PFSK-1 (cell line): ENCODE measurements at regions not wholly inside any gene's neighbourhood (a gene's known extent, or its start where the extent isn't known, plus 50 kb on each side); places are given as distances from the start of the nearest gene placed in this dataset.

Experiments used
- FOXP2 ChIP-seq: optimal IDR thresholded peaks from 2 replicates; pipeline ENCODE3; 2011; ENCODE audit warnings: borderline replicate concordance, control low read depth, inconsistent platforms; ENCODE audit not compliant: insufficient read depth; ENCODE audit errors: extremely low read length, extremely low read depth
- POLR2AphosphoS5 ChIP-seq: IDR thresholded peaks from 2 replicates; pipeline ENCODE4 v1.6.1; 2012; ENCODE audit warnings: low read depth, mild to moderate bottlenecking, control low read depth, low read length, moderate library complexity
- REST ChIP-seq, 2 experiments: IDR thresholded peaks; 2 replicates each; pipeline versions ENCODE4 v1.6.1 to v1.8.0; 2011 to 2012; ENCODE audit warnings: low read depth in 2 of 2, low read length in 2 of 2, control low read depth in 1 of 2, inconsistent platforms in 1 of 2, mild to moderate bottlenecking in 1 of 2, moderate library complexity in 1 of 2; ENCODE audit not compliant: insufficient read depth in 1 of 2
- SIN3A ChIP-seq: IDR thresholded peaks from 2 replicates; pipeline ENCODE4 v1.6.1; 2012; ENCODE audit warnings: mild to moderate bottlenecking, low read length, moderate library complexity, borderline replicate concordance; ENCODE audit not compliant: insufficient read depth
- TAF1 ChIP-seq: IDR thresholded peaks from 2 replicates; pipeline ENCODE4 v1.6.1; 2012; ENCODE audit warnings: low read length, control low read depth, borderline replicate concordance; ENCODE audit not compliant: insufficient read depth

GRCh38 chr16:48958681-48959080 is 323.0 kb downstream of the CBLN1 start:
- TF ChIP-seq TAF1 (no peak), FOXP2 (no peak), POLR2AphosphoS5 (no peak), REST (IDR thresholded peaks at IDR 0.05; ENCODE audit: insufficient read depth in 1 of 2, low read depth in 2 of 2, low read length in 2 of 2) (no peak), SIN3A (no peak)

- no peak for TF ChIP-seq FOXP2
- TF ChIP-seq TAF1: no peak
- no peak for TF ChIP-seq REST (IDR thresholded peaks at IDR 0.05; ENCODE audit: insufficient read depth in 1 of 2, low read depth in 2 of 2, low read length in 2 of 2)
- TF ChIP-seq SIN3A: no peak
- TF ChIP-seq POLR2AphosphoS5: no peak
Measured at GRCh38 chr16:48956620-48957019, 325.0 kb downstream of the CBLN1 start.

GRCh38 chr16:48955837-48956236 is 325.8 kb downstream of the CBLN1 start:
- TF ChIP-seq POLR2AphosphoS5 (no peak), FOXP2 (no peak), SIN3A (no peak), TAF1 (no peak), REST (IDR thresholded peaks at IDR 0.05; ENCODE audit: insufficient read depth in 1 of 2, low read depth in 2 of 2, low read length in 2 of 2) (no peak)

- TF ChIP-seq SIN3A: no peak
- no peak for TF ChIP-seq POLR2AphosphoS5
- TF ChIP-seq REST (IDR thresholded peaks at IDR 0.05; ENCODE audit: insufficient read depth in 1 of 2, low read depth in 2 of 2, low read length in 2 of 2): no peak
Measured at GRCh38 chr16:48950184-48950583, 331.5 kb downstream of the CBLN1 start.

GRCh38 chr16:48949636-48950035 is 332.0 kb downstream of the CBLN1 start:
- TF ChIP-seq TAF1: no peak
- TF ChIP-seq SIN3A: no peak
- TF ChIP-seq REST (IDR thresholded peaks at IDR 0.05; ENCODE audit: insufficient read depth in 1 of 2, low read depth in 2 of 2, low read length in 2 of 2): no peak
- TF ChIP-seq POLR2AphosphoS5: no peak
- no peak for TF ChIP-seq FOXP2
